ENCODE measurements at regions not wholly inside any gene's neighbourhood (a gene's known extent, or its start where the extent isn't known, plus 50 kb on each side); places are given as distances from the start of the nearest gene placed in this dataset.

DNA sequence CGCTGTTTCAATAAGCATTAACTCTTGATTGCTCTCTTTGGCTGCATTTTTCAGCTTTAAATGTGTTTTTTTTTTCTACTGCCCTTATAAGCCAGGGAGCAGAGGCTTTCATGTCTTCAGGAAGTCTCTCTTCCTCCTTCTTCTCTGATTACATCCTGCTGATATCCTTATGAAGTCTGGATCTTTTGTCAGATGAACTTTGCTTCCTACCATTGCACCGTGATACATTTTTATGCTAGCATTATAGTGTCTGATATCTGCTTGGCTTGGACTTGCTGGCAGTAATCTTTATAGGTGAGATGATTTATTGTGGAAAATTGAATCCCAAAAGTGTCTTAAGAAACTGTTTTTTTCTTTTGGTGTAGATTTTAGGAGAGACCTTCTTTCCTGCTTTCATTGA, 160.4 kb upstream of the CFAP20DC start:
- WGBS, 4 donors = 42 to 62% (median 59%) methylated on average over 2 of the region's 2 CpGs
- no peaks in the 10 kb centered on the region for H3K9me3 ChIP-seq
- peaks cover 0 to 3% (median 0%) of the 10 kb centered on the region in 12 donors for H3K4me1 ChIP-seq
- intact Hi-C loops (cut with DNase I) = loop anchor here (5.0 to 10.0 kb wide), 4 partner anchors 365 to 647 kb away; no protein-coding TSS in a partner anchor
- H3K27me3 ChIP-seq = peaks cover 0 to 11% (median 0%) of the 10 kb centered on the region in 9 donors
- no peak overlapping the region for H3K27ac ChIP-seq
- ATAC-seq (no peak), DNase-seq (no peak)
- TF ChIP-seq, protein P1, sequence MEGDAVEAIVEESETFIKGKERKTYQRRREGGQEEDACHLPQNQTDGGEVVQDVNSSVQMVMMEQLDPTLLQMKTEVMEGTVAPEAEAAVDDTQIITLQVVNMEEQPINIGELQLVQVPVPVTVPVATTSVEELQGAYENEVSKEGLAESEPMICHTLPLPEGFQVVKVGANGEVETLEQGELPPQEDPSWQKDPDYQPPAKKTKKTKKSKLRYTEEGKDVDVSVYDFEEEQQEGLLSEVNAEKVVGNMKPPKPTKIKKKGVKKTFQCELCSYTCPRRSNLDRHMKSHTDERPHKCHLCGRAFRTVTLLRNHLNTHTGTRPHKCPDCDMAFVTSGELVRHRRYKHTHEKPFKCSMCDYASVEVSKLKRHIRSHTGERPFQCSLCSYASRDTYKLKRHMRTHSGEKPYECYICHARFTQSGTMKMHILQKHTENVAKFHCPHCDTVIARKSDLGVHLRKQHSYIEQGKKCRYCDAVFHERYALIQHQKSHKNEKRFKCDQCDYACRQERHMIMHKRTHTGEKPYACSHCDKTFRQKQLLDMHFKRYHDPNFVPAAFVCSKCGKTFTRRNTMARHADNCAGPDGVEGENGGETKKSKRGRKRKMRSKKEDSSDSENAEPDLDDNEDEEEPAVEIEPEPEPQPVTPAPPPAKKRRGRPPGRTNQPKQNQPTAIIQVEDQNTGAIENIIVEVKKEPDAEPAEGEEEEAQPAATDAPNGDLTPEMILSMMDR (IDR thresholded peaks at IDR 0.05) = no peak
- TF ChIP-seq POLR2A (IDR thresholded peaks at IDR 0.05) = no peak
- no peak overlapping the region for H3K4me3 ChIP-seq
- no peaks in the 10 kb centered on the region for H3K36me3 ChIP-seq

DNA sequence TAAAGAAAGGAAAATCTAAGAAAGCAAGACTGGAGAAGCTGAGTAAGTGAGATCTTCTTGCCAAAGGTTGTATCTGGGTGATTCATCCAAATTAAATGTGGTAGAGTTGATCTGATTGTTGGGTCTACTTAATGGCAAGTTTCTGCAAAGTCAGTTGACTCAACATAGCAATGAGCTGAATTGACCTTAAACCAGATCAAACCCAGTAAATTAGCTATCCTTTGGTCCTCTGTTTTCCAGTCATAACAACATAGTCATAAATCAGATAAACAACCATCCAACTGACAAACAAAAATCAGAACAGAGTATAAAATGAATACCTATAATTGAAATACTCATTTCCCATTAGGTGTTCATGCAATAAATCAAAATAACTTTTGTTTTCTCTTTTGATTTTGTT, 142.6 kb upstream of the CFAP20DC start:
- no peak for DNase-seq
- TF ChIP-seq, protein P1 (IDR thresholded peaks at IDR 0.05) = no peak
- TF ChIP-seq POLR2A (IDR thresholded peaks at IDR 0.05) = no peak
- H3K4me3 ChIP-seq = no peak overlapping the region
- no peaks in the 10 kb centered on the region for H3K27me3 ChIP-seq
- no peaks in the 10 kb centered on the region for H3K36me3 ChIP-seq
- no peak for ATAC-seq
- no peaks in the 10 kb centered on the region for H3K9me3 ChIP-seq
- no peak overlapping the region for H3K27ac ChIP-seq
- no peaks in the 10 kb centered on the region for H3K4me1 ChIP-seq
- intact Hi-C loops (cut with DNase I) = no loop called here

DNA sequence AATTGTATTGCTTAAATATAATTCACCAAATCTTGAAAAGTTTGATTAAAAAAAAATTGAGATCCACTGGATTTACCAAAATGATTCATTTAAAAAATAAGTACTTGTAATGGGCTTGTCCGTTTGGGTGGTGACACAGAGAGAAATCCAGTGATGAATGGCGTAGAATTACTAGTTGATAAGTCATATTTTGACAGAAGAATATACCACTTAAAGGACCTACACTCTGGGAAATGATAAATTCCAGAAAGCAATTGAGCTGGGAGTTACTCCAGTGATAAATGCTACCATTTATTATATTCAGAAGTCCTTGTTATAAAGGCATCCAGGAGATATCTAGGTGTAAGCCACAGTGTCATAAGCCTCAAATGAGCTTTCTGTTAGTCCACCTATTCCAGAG, 141.8 kb upstream of the CFAP20DC start:
- H3K36me3 ChIP-seq = no peaks in the 10 kb centered on the region
- WGBS, 4 donors = 74 to 85% (median 83%) methylated on average over 2 of the region's 2 CpGs
- no peaks in the 10 kb centered on the region for H3K27me3 ChIP-seq
- ATAC-seq = no peak
- no peaks in the 10 kb centered on the region for H3K9me3 ChIP-seq
- TF ChIP-seq, protein P1 (IDR thresholded peaks at IDR 0.05) = no peak
- TF ChIP-seq POLR2A (IDR thresholded peaks at IDR 0.05) = no peak
- H3K4me1 ChIP-seq = no peaks in the 10 kb centered on the region
- no peak for DNase-seq
- H3K27ac ChIP-seq = no peak overlapping the region
- H3K4me3 ChIP-seq = no peak overlapping the region
- intact Hi-C loops (cut with DNase I) = no loop called here

DNA sequence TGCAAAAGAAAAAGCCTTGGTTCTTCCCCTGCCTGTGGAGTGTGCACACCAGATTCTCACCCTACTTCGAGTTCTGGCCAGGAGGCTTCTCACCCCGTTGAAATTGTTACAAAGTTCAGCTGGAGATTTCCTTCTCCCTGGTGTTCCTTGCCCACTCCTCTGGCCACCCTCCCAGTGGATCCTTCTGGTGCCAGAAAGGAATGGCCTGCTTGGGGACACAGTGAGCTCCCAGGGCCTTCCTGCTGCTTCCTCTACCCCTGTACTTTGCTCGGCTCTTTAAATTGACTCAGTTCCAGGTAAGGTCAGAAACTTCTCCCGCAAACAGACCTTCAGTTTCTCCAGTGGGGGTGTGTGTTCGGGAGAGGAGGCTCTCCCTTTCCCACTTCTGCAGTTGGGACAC, 140.1 kb upstream of the CFAP20DC start:
- Histone ChIP-seq H3K9me3 (no peaks in the 10 kb centered on the region), H3K4me3 (no peak overlapping the region), H3K36me3 (no peaks in the 10 kb centered on the region), H3K27ac (no peak overlapping the region), H3K4me1 (no peaks in the 10 kb centered on the region), H3K27me3 (no peaks in the 10 kb centered on the region)
- TF ChIP-seq, protein P1 (IDR thresholded peaks at IDR 0.05) = no peak
- no peak for TF ChIP-seq POLR2A (IDR thresholded peaks at IDR 0.05)
- no peak for DNase-seq
- 63 to 67% (median 65%) methylated on average over 5 of the region's 5 CpGs for WGBS, 4 donors
- intact Hi-C loops (cut with DNase I) = no loop called here
- no peak for ATAC-seq

Measured in heart left ventricle (tissue), 16 donors.